Hepatocyte (in vitro differentiated cells): ENCODE measurements at regions not wholly inside any gene's neighbourhood (a gene's known extent, or its start where the extent isn't known, plus 50 kb on each side); places are given as distances from the start of the nearest gene placed in this dataset.

ENCODE experiments used
- DNase-seq: peaks from one replicate; pipeline ENCODE4 v3.0.0-alpha.2; 2016; ENCODE audit warnings: low spot score
- H2AFZ ChIP-seq: fragments of 200-600 bp; sonication (generic); 2 replicates; pipeline ENCODE4 v1.6.0; 2016; ENCODE audit warnings: antibody characterized with exemption, mild to moderate bottlenecking
- H3K27ac ChIP-seq: fragments of 200-600 bp; sonication (generic); 2 replicates; pipeline ENCODE4 v1.5.1; 2016; ENCODE audit warnings: mild to moderate bottlenecking
- H3K27me3 ChIP-seq: fragments of 200-600 bp; sonication (generic); 2 replicates; pipeline ENCODE4 v1.6.1; 2016
- H3K36me3 ChIP-seq: fragments of 200-600 bp; sonication (generic); replicated peaks from 2 replicates; pipeline ENCODE4 v1.5.1; 2016; ENCODE audit warnings: low read depth; ENCODE audit not compliant: insufficient read depth
- H3K4me1 ChIP-seq: fragments of 200-600 bp; sonication (generic); 2 replicates; pipeline ENCODE4 v1.5.1; 2016; ENCODE audit warnings: mild to moderate bottlenecking, moderate library complexity; ENCODE audit not compliant: insufficient read depth
- H3K4me2 ChIP-seq: fragments of 200-600 bp; sonication (generic); 2 replicates; pipeline ENCODE4 v1.6.0; 2016
- H3K4me3 ChIP-seq: fragments of 200-600 bp; sonication (generic); 2 replicates; pipeline ENCODE4 v1.5.1; 2016; ENCODE audit warnings: mild to moderate bottlenecking
- H3K79me2 ChIP-seq: fragments of 200-600 bp; sonication (generic); 2 replicates; pipeline ENCODE4 v1.6.0; 2017; ENCODE audit warnings: mild to moderate bottlenecking
- H3K9me2 ChIP-seq: fragments of 200-600 bp; sonication (generic); replicated peaks from 2 replicates; pipeline ENCODE4 v1.6.0; 2017; ENCODE audit warnings: mild to moderate bottlenecking; ENCODE audit not compliant: insufficient read depth
- H3K9me3 ChIP-seq: fragments of 200-600 bp; sonication (generic); 2 replicates; pipeline ENCODE4 v1.5.1; 2016; ENCODE audit warnings: low read depth, mild to moderate bottlenecking
- H4K20me1 ChIP-seq: fragments of 200-600 bp; sonication (generic); 2 replicates; pipeline ENCODE4 v1.6.0; 2016; ENCODE audit warnings: mild to moderate bottlenecking; ENCODE audit not compliant: insufficient read depth, poor library complexity, severe bottlenecking
- EZH2 ChIP-seq: fragments of 200-600 bp; sonication (generic); IDR thresholded peaks from 2 replicates; pipeline ENCODE4 v1.6.1; 2016; ENCODE audit warnings: antibody characterized with exemption, mild to moderate bottlenecking, borderline replicate concordance
- EZH2phosphoT487 ChIP-seq: fragments of 200-600 bp; sonication (generic); IDR thresholded peaks from one replicate; pipeline ENCODE4 v1.6.1; 2018; ENCODE audit warnings: antibody characterized with exemption, mild to moderate bottlenecking, low read depth, moderate library complexity; ENCODE audit not compliant: unreplicated experiment, severe bottlenecking
- WGBS: methylation state at CpG from one replicate; pipeline ENCODE4 v1.1.6; 2016; ENCODE audit warnings: low lambda C conversion rate; ENCODE audit errors: missing lambda C conversion rate; 5-methylcytosine and 5-hydroxymethylcytosine counted together
- TF ChIP-seq, protein P1 (sequence below): fragments of 200-600 bp; sonication (generic); IDR thresholded peaks from 2 replicates; pipeline ENCODE4 v1.5.1; 2016; ENCODE audit warnings: antibody characterized with exemption, mild to moderate bottlenecking; ENCODE audit not compliant: poor library complexity

DNA sequence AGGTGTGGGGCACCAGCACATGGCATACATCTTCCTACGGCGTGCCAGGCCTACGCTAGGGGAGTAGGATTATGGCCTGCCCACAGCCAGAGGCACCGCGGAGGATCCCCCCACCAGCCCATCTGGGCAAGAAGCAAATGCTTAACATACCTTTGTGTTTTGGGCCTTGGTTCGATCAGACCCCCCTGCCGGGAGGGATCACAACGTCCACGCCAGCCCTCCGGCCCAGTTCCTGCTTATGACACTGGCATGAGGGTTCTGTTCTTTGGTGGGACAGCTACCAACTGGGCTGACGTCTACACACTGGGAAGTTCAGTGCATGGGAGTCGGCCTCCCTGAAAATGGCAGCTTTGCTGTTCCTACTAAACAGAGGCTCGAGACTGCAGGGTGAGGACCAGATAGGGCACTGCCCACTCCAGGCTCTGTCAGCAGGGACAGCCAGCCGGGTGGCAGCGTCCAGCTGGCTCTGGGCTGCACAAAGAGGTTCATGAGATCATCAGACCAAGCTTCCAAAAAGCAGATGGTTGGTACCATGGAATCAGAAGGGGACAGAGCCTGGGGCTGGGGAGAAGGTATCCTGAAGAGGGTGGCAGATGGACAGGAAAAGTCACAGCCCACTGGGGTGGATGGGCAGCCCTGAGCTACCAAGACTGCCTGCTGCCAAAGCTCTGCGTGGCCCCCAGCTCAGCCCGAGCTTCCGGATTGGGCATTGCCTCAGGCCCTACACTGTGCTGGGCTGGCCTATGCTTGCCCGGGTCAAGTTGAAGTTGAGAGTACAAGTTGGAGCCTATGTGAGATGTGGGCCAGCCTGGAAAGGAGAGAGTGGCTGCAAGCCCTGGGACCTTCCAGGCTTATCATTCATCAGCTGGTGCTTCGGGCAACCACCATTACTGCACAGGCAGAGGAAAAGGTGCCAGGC, 61.7 kb upstream of the TEX51 start:
- Histone ChIP-seq H3K9me2 (no peaks in the 10 kb centered on the region), H3K36me3 (no peaks in the 10 kb centered on the region), H4K20me1 (no peaks in the 10 kb centered on the region), H3K27me3 (no peaks in the 10 kb centered on the region), H3K79me2 (no peaks in the 10 kb centered on the region), H3K9me3 (no peaks in the 10 kb centered on the region), H2AFZ (no peak overlapping the region), H3K4me2 (no peak overlapping the region), H3K4me3 (no peak overlapping the region), H3K27ac (no peak overlapping the region), H3K4me1 (no peaks in the 10 kb centered on the region)
- no peak for DNase-seq
- TF ChIP-seq, protein P1, sequence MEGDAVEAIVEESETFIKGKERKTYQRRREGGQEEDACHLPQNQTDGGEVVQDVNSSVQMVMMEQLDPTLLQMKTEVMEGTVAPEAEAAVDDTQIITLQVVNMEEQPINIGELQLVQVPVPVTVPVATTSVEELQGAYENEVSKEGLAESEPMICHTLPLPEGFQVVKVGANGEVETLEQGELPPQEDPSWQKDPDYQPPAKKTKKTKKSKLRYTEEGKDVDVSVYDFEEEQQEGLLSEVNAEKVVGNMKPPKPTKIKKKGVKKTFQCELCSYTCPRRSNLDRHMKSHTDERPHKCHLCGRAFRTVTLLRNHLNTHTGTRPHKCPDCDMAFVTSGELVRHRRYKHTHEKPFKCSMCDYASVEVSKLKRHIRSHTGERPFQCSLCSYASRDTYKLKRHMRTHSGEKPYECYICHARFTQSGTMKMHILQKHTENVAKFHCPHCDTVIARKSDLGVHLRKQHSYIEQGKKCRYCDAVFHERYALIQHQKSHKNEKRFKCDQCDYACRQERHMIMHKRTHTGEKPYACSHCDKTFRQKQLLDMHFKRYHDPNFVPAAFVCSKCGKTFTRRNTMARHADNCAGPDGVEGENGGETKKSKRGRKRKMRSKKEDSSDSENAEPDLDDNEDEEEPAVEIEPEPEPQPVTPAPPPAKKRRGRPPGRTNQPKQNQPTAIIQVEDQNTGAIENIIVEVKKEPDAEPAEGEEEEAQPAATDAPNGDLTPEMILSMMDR, result no peak
- TF ChIP-seq EZH2 (no peak), EZH2phosphoT487 (no peak)
- 94% methylated on average over 20 of the region's 20 CpGs for WGBS

- Histone ChIP-seq H3K79me2 (no peaks in the 10 kb centered on the region), H3K27ac (no peak overlapping the region), H3K4me3 (no peak overlapping the region), H4K20me1 (no peaks in the 10 kb centered on the region), H2AFZ (no peak overlapping the region), H3K9me3 (no peaks in the 10 kb centered on the region), H3K4me1 (no peaks in the 10 kb centered on the region), H3K9me2 (no peaks in the 10 kb centered on the region), H3K27me3 (no peaks in the 10 kb centered on the region), H3K36me3 (no peaks in the 10 kb centered on the region), H3K4me2 (no peak overlapping the region)
- 70% methylated on average over 11 of the region's 11 CpGs for WGBS
- no peak for DNase-seq
- TF ChIP-seq EZH2phosphoT487 (no peak), EZH2 (no peak)
- TF ChIP-seq, protein P1, result no peak
Observed at GRCh38 chr2:126837966-126838715, 60.5 kb upstream of the TEX51 start.

DNA sequence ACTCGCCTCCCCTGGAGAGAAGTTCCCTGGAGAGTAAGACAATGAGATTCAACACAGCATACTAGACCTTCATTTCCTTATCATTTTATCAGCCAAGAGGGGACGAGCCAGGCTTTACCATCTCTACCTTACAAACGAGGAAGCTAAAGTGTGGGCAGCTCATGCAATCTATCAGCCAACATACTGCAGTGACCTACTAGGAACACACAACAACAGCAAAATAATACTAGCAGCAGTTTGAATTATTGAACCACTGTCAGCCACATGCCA, 60.0 kb upstream of the TEX51 start:
- TF ChIP-seq EZH2phosphoT487, result no peak
- TF ChIP-seq, protein P1, result no peak
- TF ChIP-seq EZH2, result no peak

More for the DNA sequence above, 60.0 kb upstream of the TEX51 start:
- no peak overlapping the region for H3K4me3 ChIP-seq
- no peaks in the 10 kb centered on the region for H3K9me3 ChIP-seq
- no peaks in the 10 kb centered on the region for H3K27me3 ChIP-seq
- no peaks in the 10 kb centered on the region for H3K36me3 ChIP-seq
- no peaks in the 10 kb centered on the region for H4K20me1 ChIP-seq
- H3K9me2 ChIP-seq, result no peaks in the 10 kb centered on the region
- 52% methylated on average over 3 of the region's 3 CpGs for WGBS
- no peaks in the 10 kb centered on the region for H3K79me2 ChIP-seq
- H3K4me1 ChIP-seq, result no peaks in the 10 kb centered on the region
- H2AFZ ChIP-seq, result no peak overlapping the region
- H3K4me2 ChIP-seq, result no peak overlapping the region
- no peak overlapping the region for H3K27ac ChIP-seq
- DNase-seq, result no peak
